Chondrocyte (in vitro differentiated cells): ENCODE measurements at regions not wholly inside any gene's neighbourhood (a gene's known extent, or its start where the extent isn't known, plus 50 kb on each side); places are given as distances from the start of the nearest gene placed in this dataset.
A peak's percentile ranks its signal among the peaks of the same experiment; 100 is the strongest.

ENCODE experiments used
- DNase-seq: peaks from one replicate; pipeline ENCODE4 v3.0.0; 2021; ENCODE audit warnings: mixed read lengths, low spot score
- H3K27ac Mint-ChIP-seq: one replicate; pipeline ENCODE4 v1.8.0; 2021; ENCODE audit warnings: mild to moderate bottlenecking, moderate library complexity, mixed read lengths; ENCODE audit not compliant: unreplicated experiment
- H3K27me3 Mint-ChIP-seq: 2 replicates; pipeline ENCODE4 v1.8.0; 2021; ENCODE audit warnings: low read depth, mixed read lengths
- H3K36me3 Mint-ChIP-seq: 2 replicates; pipeline ENCODE4 v1.8.0; 2021; ENCODE audit warnings: low read depth, mixed read lengths
- H3K4me1 Mint-ChIP-seq: 2 replicates; pipeline ENCODE4 v1.8.0; 2021; ENCODE audit warnings: low read depth, mild to moderate bottlenecking, mixed read lengths
- H3K4me3 Mint-ChIP-seq: one replicate; pipeline ENCODE4 v1.8.0; 2021; ENCODE audit warnings: mild to moderate bottlenecking, moderate library complexity, mixed read lengths; ENCODE audit not compliant: unreplicated experiment
- H3K9me3 Mint-ChIP-seq: 2 replicates; pipeline ENCODE4 v1.8.0; 2021; ENCODE audit warnings: low read depth, mixed read lengths
- CTCF ChIP-seq: fragments of 200-600 bp; sonication (generic); IDR thresholded peaks from 2 replicates; pipeline ENCODE4 v1.5.0; 2021; ENCODE audit warnings: antibody characterized with exemption, mild to moderate bottlenecking, moderate library complexity

- H3K27me3 Mint-ChIP-seq = no peaks in the 10 kb centered on the region
- no peak for DNase-seq
- peaks cover 6% of the 10 kb centered on the region for H3K9me3 Mint-ChIP-seq
- TF ChIP-seq CTCF = no peak
- H3K4me3 Mint-ChIP-seq = no peak overlapping the region
- H3K27ac Mint-ChIP-seq = no peak overlapping the region
- H3K4me1 Mint-ChIP-seq = no peaks in the 10 kb centered on the region
- H3K36me3 Mint-ChIP-seq = no peaks in the 10 kb centered on the region
Observed at GRCh38 chr2:117523711-117524238, 290.7 kb upstream of the DDX18 start.

- no peak overlapping the region for H3K4me3 Mint-ChIP-seq
- no peak overlapping the region for H3K27ac Mint-ChIP-seq
- no peaks in the 10 kb centered on the region for H3K27me3 Mint-ChIP-seq
- no peak for DNase-seq
- H3K4me1 Mint-ChIP-seq = no peaks in the 10 kb centered on the region
- peaks cover 13% of the 10 kb centered on the region for H3K9me3 Mint-ChIP-seq
- peak; percentile 57 for TF ChIP-seq CTCF
- H3K36me3 Mint-ChIP-seq = no peaks in the 10 kb centered on the region
Observed at GRCh38 chr2:117536139-117536538, 278.4 kb upstream of the DDX18 start.

GRCh38 chr2:117537032-117537431 lies 277.5 kb upstream of the DDX18 start:
- no peak overlapping the region for H3K4me3 Mint-ChIP-seq
- no peak for TF ChIP-seq CTCF
- no peaks in the 10 kb centered on the region for H3K36me3 Mint-ChIP-seq
- H3K9me3 Mint-ChIP-seq = peaks cover 14% of the 10 kb centered on the region
- DNase-seq = no peak
- no peaks in the 10 kb centered on the region for H3K27me3 Mint-ChIP-seq
- no peaks in the 10 kb centered on the region for H3K4me1 Mint-ChIP-seq
- no peak overlapping the region for H3K27ac Mint-ChIP-seq

GRCh38 chr2:117551858-117552257 lies 262.6 kb upstream of the DDX18 start:
- H3K4me3 Mint-ChIP-seq = no peak overlapping the region
- no peak overlapping the region for H3K27ac Mint-ChIP-seq
- TF ChIP-seq CTCF = no peak
- no peaks in the 10 kb centered on the region for H3K4me1 Mint-ChIP-seq
- H3K27me3 Mint-ChIP-seq = peaks cover 2% of the 10 kb centered on the region
- H3K9me3 Mint-ChIP-seq = peaks cover 2% of the 10 kb centered on the region
- DNase-seq = no peak
- H3K36me3 Mint-ChIP-seq = no peaks in the 10 kb centered on the region

- TF ChIP-seq CTCF = no peak
- H3K27me3 Mint-ChIP-seq = peaks cover 2% of the 10 kb centered on the region
- H3K36me3 Mint-ChIP-seq = no peaks in the 10 kb centered on the region
- no peaks in the 10 kb centered on the region for H3K4me1 Mint-ChIP-seq
- H3K9me3 Mint-ChIP-seq = peaks cover 2% of the 10 kb centered on the region
- no peak overlapping the region for H3K4me3 Mint-ChIP-seq
- no peak for DNase-seq
- no peak overlapping the region for H3K27ac Mint-ChIP-seq
Observed at GRCh38 chr2:117553448-117553847, 261.0 kb upstream of the DDX18 start.
